K562 (cell line): ENCODE measurements at regions not wholly inside any gene's neighbourhood (a gene's known extent, or its start where the extent isn't known, plus 50 kb on each side); places are given as distances from the start of the nearest gene placed in this dataset.

ENCODE experiments used
- ATAC-seq: fragments of 200-7000 bp; cut with Tn5 transposase; 3 replicates; pipeline ENCODE4 v1.9.1; 2020; ENCODE audit warnings: moderate library complexity
- BruUV-seq: library from RNA; stranded (reverse); fragments of 400-500 nt; replicated peaks from 2 replicates; lab custom pipeline; 2021; lab: Mats Ljungman, UMichigan
- CTCF ChIA-PET: fragments of 300-600 bp; formaldehyde crosslinking; extraction: SDS; loops from one replicate; lab custom pipeline; 2021; ENCODE audit warnings: low intra/inter-chr PET ratio; lab: Yijun Ruan, JAX
- POLR2A ChIA-PET: fragments of 300-600, 350-650 bp; sonication (Branson Sonifier 250); formaldehyde crosslinking; extraction: SDS; loops from one replicate; lab custom pipeline; 2021; ENCODE audit warnings: antibody characterized with exemption, inconsistent platforms; lab: Yijun Ruan, JAX
- DNase-seq, 4 experiments: peaks; one replicate each; pipeline versions ENCODE4 v3.0.0 to v3.0.0-alpha.2; 2011 to 2018; ENCODE audit warnings: low spot score in 3 of 4, mixed read lengths in 3 of 4; ENCODE audit errors: extremely low read depth in 1 of 4
- FAIRE-seq: peaks from 2 replicates; lab custom pipeline; 2011; peaks lifted over from hg19 to GRCh38; lab: Jason Lieb, UNC
- H2AFZ ChIP-seq: 2 replicates; pipeline ENCODE4 v1.6.0; 2011; ENCODE audit warnings: low read depth, low read length, control low read depth, inconsistent platforms
- H3K27ac ChIP-seq: fragments of 200-600 bp; 3 replicates; pipeline ENCODE4 v1.8.0; 2011; ENCODE audit warnings: low read depth, mild to moderate bottlenecking, control low read depth, inconsistent platforms, low read length, moderate library complexity, mixed read lengths; ENCODE audit errors: extremely low read depth
- H3K27me3 ChIP-seq, 2 experiments: fragments of 300-600 bp in 1 of 2; 2 replicates in 1 of 2; 3 replicates in 1 of 2; pipeline versions ENCODE4 v1.6.0 to v1.8.0; 2011; ENCODE audit warnings: inconsistent platforms in 2 of 2, low read length in 2 of 2, mild to moderate bottlenecking in 1 of 2, mixed read lengths in 1 of 2, moderate library complexity in 1 of 2; ENCODE audit not compliant: control insufficient read depth in 2 of 2, insufficient read depth in 2 of 2
- H3K36me3 ChIP-seq: fragments of 300-600 bp; 3 replicates; pipeline ENCODE4 v1.8.0; 2011; ENCODE audit warnings: mild to moderate bottlenecking, low read length, inconsistent platforms; ENCODE audit not compliant: control insufficient read depth, insufficient read depth
- H3K4me1 ChIP-seq, 2 experiments: fragments of 200-600 bp in 1 of 2; replicated peaks in 1 of 2; 2 replicates in 1 of 2; 3 replicates in 1 of 2; pipeline versions ENCODE4 v1.5.1 to v1.8.0; 2011; ENCODE audit warnings: inconsistent platforms in 2 of 2, low read length in 2 of 2, mild to moderate bottlenecking in 1 of 2, mixed read lengths in 1 of 2, moderate library complexity in 1 of 2; ENCODE audit not compliant: control insufficient read depth in 2 of 2, insufficient read depth in 2 of 2
- H3K4me2 ChIP-seq: 2 replicates; pipeline ENCODE4 v1.6.1; 2011; ENCODE audit warnings: low read length, control low read depth, inconsistent platforms, mixed read lengths; ENCODE audit not compliant: insufficient read depth
- H3K4me3 ChIP-seq: fragments of 200-600 bp; sonication (generic), shearing (Covaris generic); 2 replicates; pipeline ENCODE4 v1.5.1; 2016; ENCODE audit warnings: control low read depth, inconsistent platforms
- H3K79me2 ChIP-seq: fragments of 200-600 bp; 3 replicates; pipeline ENCODE4 v1.8.0; 2011; ENCODE audit warnings: low read length, inconsistent platforms; ENCODE audit not compliant: control insufficient read depth, insufficient read depth
- H3K9ac ChIP-seq, 2 experiments: 2 replicates each; pipeline versions ENCODE4 v1.6.0 to v1.6.1; 2011; ENCODE audit warnings: low read depth in 2 of 2, low read length in 2 of 2, control low read depth in 1 of 2, inconsistent platforms in 1 of 2, mild to moderate bottlenecking in 1 of 2, mixed read lengths in 1 of 2; ENCODE audit not compliant: insufficient read depth in 1 of 2
- H3K9me1 ChIP-seq: one replicate; pipeline ENCODE4 v1.6.0; 2011; ENCODE audit warnings: inconsistent platforms, mild to moderate bottlenecking, low read length, moderate library complexity; ENCODE audit not compliant: control insufficient read depth, insufficient read depth
- H3K9me3 ChIP-seq: replicated peaks from 2 replicates; pipeline ENCODE4 v1.5.1; 2011; ENCODE audit warnings: low read depth, low read length, inconsistent platforms; ENCODE audit not compliant: control insufficient read depth, insufficient read depth
- H4K20me1 ChIP-seq: replicated peaks from 2 replicates; pipeline ENCODE4 v1.6.1; 2011; ENCODE audit warnings: low read length, inconsistent platforms, mixed read lengths; ENCODE audit not compliant: control insufficient read depth, insufficient read depth
- CC2D1A ChIP-seq: fragments of 450-650 bp; IDR thresholded peaks from 2 replicates; pipeline ENCODE4 v1.6.1; 2017; ENCODE audit warnings: mild to moderate bottlenecking
- CEBPB ChIP-seq: fragments of 450-650 bp; IDR thresholded peaks from 2 replicates; pipeline ENCODE4 v1.6.1; 2016; ENCODE audit warnings: missing genetic modification characterization, missing compliant biosample characterization
- KDM4B ChIP-seq, 2 experiments: fragments of 450-650 bp in 1 of 2; sonication (generic) in 1 of 2; IDR thresholded peaks; 2 replicates each; pipeline ENCODE4 v1.6.1; 2016 to 2017; ENCODE audit warnings: borderline replicate concordance in 2 of 2, antibody characterized with exemption in 1 of 2, low read depth in 1 of 2, mild to moderate bottlenecking in 1 of 2
- RB1 ChIP-seq: fragments of 450-650 bp; IDR thresholded peaks from 2 replicates; pipeline ENCODE4 v1.6.1; 2017; ENCODE audit warnings: low read depth, mild to moderate bottlenecking
- SREBF2 ChIP-seq: sonication (generic); formaldehyde crosslinking; IDR thresholded peaks from 2 replicates; pipeline ENCODE4 v1.4.0; 2020; ENCODE audit warnings: mild to moderate bottlenecking, missing genetic modification reagents
- TAF15 ChIP-seq: fragments of 200-400 bp; formaldehyde crosslinking; IDR thresholded peaks from 2 replicates; pipeline ENCODE4 v1.6.1; 2017; ENCODE audit warnings: mild to moderate bottlenecking, low read depth, low read length, moderate library complexity
- ZNF121 ChIP-seq: sonication (generic); formaldehyde crosslinking; conservative IDR thresholded peaks from 2 replicates; pipeline ENCODE4 v1.8.0; 2022; ENCODE audit warnings: missing genetic modification reagents
- ZNF232 ChIP-seq: sonication (generic); formaldehyde crosslinking; IDR thresholded peaks from 2 replicates; pipeline ENCODE4 v1.8.0; 2022; ENCODE audit warnings: mild to moderate bottlenecking, missing genetic modification reagents
- ZNF445 ChIP-seq: fragments of 250-450 bp; sonication (Bioruptor Pico); IDR thresholded peaks from 2 replicates; pipeline ENCODE4 v1.4.0; 2020; ENCODE audit warnings: low read depth, mild to moderate bottlenecking, moderate library complexity
- ZNF583 ChIP-seq: fragments of 250-450 bp; sonication (Bioruptor Pico); IDR thresholded peaks from 2 replicates; pipeline ENCODE4 v1.4.0; 2020
- whole genome bisulfite sequencing: fragments of 100-300 bp; shearing (Covaris generic); methylation state at CpG from one replicate; pipeline ENCODE4 v1.1.6; 2016; ENCODE audit warnings: low coverage, mixed read lengths; ENCODE audit not compliant: insufficient coverage; ENCODE audit errors: missing lambda C conversion rate; 5-methylcytosine and 5-hydroxymethylcytosine counted together
- in situ Hi-C: fragments of 300-500 bp; cut with MboI; formaldehyde crosslinking; loops from 4 replicates; pipeline ENCODE4 v1.15.0; 2018; ENCODE audit warnings: inconsistent platforms, mixed read lengths
- intact Hi-C: fragments of 100-400 bp; cut with micrococcal nuclease; formaldehyde crosslinking; loops from 2 replicates; pipeline ENCODE4 v1.14.2; 2022
- TF ChIP-seq, protein P1 (sequence below): fragments of 450-650 bp; IDR thresholded peaks from 2 replicates; pipeline ENCODE4 v1.6.1; 2017; ENCODE audit warnings: antibody characterized with exemption
- TF ChIP-seq, protein P2 (sequence below): fragments of 450-650 bp; IDR thresholded peaks from 2 replicates; pipeline ENCODE4 v1.6.1; 2016; ENCODE audit warnings: mild to moderate bottlenecking, moderate library complexity

DNA sequence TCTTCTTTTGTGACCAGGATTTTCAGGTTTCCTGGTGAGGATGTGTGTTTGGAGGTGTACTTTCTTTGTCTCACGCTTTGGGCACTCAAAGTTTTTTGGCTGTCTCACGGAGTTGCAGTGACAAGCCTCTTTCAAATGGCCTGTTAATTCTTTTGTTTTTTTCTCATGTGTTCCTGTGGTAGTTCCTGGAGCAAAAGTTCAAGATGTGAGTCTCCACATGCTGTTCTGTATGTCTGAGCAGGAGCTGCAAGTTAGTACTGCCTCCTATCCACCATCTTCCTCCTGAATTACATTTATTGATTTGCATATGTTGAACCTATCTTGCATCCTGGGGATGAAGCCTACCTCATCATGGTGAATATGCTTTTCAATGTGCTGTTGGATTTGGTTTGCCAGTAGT lies 118.5 kb downstream of the VSIG4 start:
- BruUV-seq = no TSS peak
- Histone ChIP-seq H3K27me3 (no peaks in the 10 kb centered on the region), H2AFZ (no peak overlapping the region), H3K36me3 (peaks cover 12% of the 10 kb centered on the region; the same call in 2 of the 3 replicates), H3K4me1 (peaks cover 6 to 9% of the 10 kb centered on the region in 2 experiments; a peak in 3 of 5 replicates), H3K79me2 (peaks cover 17% of the 10 kb centered on the region), H3K4me2 (no peak overlapping the region), H3K27ac (no peak overlapping the region), H3K4me3 (no peak overlapping the region), H3K9me3 (peaks cover 6% of the 10 kb centered on the region), H4K20me1 (no peaks in the 10 kb centered on the region), H3K9ac (no peak overlapping the region), H3K9me1 (no peaks in the 10 kb centered on the region)
- intact Hi-C loops = no loop called here
- no peak for ATAC-seq
- FAIRE-seq = no peak
- 66% methylated on average over 2 of the region's 2 CpGs for WGBS
- in situ Hi-C loops = no loop called here
- no peak for DNase-seq
- POLR2A ChIA-PET = no interaction called here
- CTCF ChIA-PET = no interaction called here
- no peak for TF ChIP-seq RB1
- TF ChIP-seq ZNF583 (CRISPR knock-in tag) = no peak
- TF ChIP-seq ZNF445 (CRISPR knock-in tag) = no peak
- TF ChIP-seq CEBPB (tag) = no peak
- no peak for TF ChIP-seq CC2D1A
- TF ChIP-seq KDM4B (IDR thresholded peaks at IDR 0.05; ENCODE audit: borderline replicate concordance in 2 of 2, low read depth in 1 of 2) = no peak
- TF ChIP-seq, protein P1, sequence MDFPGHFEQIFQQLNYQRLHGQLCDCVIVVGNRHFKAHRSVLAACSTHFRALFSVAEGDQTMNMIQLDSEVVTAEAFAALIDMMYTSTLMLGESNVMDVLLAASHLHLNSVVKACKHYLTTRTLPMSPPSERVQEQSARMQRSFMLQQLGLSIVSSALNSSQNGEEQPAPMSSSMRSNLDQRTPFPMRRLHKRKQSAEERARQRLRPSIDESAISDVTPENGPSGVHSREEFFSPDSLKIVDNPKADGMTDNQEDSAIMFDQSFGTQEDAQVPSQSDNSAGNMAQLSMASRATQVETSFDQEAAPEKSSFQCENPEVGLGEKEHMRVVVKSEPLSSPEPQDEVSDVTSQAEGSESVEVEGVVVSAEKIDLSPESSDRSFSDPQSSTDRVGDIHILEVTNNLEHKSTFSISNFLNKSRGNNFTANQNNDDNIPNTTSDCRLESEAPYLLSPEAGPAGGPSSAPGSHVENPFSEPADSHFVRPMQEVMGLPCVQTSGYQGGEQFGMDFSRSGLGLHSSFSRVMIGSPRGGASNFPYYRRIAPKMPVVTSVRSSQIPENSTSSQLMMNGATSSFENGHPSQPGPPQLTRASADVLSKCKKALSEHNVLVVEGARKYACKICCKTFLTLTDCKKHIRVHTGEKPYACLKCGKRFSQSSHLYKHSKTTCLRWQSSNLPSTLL = no peak
- no peak for TF ChIP-seq ZNF232 (CRISPR knock-in tag)
- no peak for TF ChIP-seq ZNF121 (CRISPR knock-in tag)
- TF ChIP-seq TAF15 = no peak
- TF ChIP-seq SREBF2 (CRISPR knock-in tag) = no peak
- TF ChIP-seq, protein P2, sequence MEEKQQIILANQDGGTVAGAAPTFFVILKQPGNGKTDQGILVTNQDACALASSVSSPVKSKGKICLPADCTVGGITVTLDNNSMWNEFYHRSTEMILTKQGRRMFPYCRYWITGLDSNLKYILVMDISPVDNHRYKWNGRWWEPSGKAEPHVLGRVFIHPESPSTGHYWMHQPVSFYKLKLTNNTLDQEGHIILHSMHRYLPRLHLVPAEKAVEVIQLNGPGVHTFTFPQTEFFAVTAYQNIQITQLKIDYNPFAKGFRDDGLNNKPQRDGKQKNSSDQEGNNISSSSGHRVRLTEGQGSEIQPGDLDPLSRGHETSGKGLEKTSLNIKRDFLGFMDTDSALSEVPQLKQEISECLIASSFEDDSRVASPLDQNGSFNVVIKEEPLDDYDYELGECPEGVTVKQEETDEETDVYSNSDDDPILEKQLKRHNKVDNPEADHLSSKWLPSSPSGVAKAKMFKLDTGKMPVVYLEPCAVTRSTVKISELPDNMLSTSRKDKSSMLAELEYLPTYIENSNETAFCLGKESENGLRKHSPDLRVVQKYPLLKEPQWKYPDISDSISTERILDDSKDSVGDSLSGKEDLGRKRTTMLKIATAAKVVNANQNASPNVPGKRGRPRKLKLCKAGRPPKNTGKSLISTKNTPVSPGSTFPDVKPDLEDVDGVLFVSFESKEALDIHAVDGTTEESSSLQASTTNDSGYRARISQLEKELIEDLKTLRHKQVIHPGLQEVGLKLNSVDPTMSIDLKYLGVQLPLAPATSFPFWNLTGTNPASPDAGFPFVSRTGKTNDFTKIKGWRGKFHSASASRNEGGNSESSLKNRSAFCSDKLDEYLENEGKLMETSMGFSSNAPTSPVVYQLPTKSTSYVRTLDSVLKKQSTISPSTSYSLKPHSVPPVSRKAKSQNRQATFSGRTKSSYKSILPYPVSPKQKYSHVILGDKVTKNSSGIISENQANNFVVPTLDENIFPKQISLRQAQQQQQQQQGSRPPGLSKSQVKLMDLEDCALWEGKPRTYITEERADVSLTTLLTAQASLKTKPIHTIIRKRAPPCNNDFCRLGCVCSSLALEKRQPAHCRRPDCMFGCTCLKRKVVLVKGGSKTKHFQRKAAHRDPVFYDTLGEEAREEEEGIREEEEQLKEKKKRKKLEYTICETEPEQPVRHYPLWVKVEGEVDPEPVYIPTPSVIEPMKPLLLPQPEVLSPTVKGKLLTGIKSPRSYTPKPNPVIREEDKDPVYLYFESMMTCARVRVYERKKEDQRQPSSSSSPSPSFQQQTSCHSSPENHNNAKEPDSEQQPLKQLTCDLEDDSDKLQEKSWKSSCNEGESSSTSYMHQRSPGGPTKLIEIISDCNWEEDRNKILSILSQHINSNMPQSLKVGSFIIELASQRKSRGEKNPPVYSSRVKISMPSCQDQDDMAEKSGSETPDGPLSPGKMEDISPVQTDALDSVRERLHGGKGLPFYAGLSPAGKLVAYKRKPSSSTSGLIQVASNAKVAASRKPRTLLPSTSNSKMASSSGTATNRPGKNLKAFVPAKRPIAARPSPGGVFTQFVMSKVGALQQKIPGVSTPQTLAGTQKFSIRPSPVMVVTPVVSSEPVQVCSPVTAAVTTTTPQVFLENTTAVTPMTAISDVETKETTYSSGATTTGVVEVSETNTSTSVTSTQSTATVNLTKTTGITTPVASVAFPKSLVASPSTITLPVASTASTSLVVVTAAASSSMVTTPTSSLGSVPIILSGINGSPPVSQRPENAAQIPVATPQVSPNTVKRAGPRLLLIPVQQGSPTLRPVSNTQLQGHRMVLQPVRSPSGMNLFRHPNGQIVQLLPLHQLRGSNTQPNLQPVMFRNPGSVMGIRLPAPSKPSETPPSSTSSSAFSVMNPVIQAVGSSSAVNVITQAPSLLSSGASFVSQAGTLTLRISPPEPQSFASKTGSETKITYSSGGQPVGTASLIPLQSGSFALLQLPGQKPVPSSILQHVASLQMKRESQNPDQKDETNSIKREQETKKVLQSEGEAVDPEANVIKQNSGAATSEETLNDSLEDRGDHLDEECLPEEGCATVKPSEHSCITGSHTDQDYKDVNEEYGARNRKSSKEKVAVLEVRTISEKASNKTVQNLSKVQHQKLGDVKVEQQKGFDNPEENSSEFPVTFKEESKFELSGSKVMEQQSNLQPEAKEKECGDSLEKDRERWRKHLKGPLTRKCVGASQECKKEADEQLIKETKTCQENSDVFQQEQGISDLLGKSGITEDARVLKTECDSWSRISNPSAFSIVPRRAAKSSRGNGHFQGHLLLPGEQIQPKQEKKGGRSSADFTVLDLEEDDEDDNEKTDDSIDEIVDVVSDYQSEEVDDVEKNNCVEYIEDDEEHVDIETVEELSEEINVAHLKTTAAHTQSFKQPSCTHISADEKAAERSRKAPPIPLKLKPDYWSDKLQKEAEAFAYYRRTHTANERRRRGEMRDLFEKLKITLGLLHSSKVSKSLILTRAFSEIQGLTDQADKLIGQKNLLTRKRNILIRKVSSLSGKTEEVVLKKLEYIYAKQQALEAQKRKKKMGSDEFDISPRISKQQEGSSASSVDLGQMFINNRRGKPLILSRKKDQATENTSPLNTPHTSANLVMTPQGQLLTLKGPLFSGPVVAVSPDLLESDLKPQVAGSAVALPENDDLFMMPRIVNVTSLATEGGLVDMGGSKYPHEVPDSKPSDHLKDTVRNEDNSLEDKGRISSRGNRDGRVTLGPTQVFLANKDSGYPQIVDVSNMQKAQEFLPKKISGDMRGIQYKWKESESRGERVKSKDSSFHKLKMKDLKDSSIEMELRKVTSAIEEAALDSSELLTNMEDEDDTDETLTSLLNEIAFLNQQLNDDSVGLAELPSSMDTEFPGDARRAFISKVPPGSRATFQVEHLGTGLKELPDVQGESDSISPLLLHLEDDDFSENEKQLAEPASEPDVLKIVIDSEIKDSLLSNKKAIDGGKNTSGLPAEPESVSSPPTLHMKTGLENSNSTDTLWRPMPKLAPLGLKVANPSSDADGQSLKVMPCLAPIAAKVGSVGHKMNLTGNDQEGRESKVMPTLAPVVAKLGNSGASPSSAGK = no peak
